CD4-positive, alpha-beta T cell treated with Interleukin-6 at 100 ng/mL for 8 hours (primary cell): ENCODE measurements at regions not wholly inside any gene's neighbourhood (a gene's known extent, or its start where the extent isn't known, plus 50 kb on each side); places are given as distances from the start of the nearest gene placed in this dataset.

ENCODE experiments used
- DNase-seq: peaks from one replicate; pipeline ENCODE4 v3.0.0-alpha.2; 2020; ENCODE audit warnings: mixed read lengths, low spot score

DNA sequence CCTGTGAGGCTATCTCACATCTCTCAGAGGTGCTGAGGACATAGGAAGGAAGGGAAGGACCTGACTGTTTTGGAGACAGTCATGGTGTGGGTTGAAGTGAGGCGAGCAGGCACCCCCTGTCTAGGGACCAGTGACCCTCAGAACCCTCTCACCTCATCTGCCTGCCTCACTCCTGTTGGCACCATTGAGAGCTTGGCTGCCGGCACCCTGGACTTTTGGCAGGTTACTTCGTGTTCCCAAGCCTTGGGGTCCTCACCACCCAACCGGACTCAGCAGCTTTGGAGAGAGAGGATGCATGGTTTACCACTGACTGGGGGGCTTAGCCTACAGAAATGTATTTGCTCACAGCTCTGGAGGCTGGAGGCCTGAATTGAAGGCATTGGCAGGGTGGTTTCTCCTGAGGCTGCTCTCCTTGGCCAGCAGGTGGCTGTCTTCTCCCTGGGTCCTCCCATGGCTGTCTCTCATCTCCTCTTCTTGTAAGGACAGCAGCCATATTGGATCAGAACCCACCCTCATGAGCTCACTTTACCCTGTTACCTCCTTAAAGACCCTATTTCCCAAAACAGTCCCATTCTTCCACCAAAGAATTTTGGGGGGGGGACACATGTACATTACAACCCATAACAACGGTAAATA, 142.0 kb downstream of the TSN start:
- no peak for DNase-seq

DNA sequence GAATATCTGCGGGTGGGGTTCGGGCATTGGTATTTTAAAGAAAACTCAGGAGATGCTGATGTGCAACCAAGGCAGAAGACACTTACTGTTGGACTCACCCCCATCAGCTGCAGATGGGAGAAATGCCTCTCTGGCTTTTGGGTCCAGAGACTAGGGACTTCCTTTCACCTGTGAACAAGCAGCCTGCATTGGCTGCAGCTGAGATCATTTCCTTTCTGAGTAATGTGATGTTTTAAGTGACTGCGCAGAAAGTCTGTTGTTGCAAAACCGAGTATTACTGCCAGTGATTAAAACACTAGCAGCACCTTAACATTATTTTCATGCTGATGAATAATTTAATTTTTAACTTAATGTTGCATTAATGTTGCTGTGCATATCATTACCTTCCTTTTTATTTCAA, 143.0 kb downstream of the TSN start:
- no peak for DNase-seq

DNA sequence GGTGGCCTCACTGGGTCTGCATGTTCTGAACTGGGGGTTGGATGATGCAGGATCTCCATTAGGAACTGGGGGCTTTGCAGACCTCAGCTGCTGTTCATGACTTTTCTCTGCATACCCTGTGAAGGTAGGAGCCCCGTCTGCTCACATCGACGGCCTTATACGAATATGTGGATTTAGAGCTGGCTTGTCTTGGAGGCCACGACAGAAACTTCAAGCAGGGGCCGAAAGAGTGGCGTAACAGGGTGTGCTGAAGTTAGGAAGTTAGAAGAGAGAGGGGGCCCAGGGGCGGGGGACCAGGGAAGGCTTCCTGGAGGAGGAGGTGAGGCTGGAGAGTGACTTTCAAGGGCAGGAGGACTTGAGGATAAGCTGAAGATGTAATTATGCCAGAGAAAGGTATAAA, 144.9 kb downstream of the TSN start:
- DNase-seq = no peak

DNA sequence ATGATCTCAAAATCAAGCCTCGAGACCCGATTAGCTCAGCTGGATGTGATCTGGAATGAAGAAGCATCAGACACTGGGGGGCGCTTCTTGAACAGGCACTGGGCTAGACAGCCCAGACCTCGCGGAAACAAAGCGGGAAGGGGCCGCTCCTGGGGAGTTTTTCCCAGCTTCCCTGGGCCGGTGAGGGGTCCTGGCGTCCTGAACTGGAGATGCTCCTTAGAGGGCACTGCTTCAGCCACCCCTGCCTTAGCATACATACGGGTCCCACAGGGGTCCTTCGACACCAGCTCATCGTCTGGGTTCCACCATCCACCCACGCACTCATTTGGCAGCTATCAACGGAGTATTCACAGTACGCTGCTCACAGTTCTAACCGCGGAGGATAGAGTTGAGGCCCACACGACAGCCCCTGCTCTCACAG, 146.7 kb downstream of the TSN start:
- DNase-seq = no peak

DNA sequence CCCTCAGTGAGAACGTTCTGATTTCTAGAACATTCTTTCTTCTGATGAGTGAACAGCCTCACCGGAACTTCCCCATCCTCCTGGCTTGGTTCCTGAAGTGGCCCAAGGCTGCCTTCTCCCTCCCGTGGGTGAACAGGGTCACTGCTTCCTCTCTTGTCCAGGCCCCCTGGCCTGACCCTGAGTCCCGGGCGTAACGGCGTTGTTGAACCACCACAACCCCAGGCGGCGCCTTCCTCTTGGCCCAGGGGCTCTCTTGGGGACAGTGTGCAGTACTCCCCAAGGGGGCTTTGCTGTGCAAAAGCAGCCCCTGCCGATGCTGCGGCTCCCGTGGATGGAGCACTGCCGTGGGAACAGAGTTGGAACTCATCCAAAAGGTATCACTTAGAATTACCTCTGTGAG, 147.2 kb downstream of the TSN start:
- DNase-seq = no peak

DNA sequence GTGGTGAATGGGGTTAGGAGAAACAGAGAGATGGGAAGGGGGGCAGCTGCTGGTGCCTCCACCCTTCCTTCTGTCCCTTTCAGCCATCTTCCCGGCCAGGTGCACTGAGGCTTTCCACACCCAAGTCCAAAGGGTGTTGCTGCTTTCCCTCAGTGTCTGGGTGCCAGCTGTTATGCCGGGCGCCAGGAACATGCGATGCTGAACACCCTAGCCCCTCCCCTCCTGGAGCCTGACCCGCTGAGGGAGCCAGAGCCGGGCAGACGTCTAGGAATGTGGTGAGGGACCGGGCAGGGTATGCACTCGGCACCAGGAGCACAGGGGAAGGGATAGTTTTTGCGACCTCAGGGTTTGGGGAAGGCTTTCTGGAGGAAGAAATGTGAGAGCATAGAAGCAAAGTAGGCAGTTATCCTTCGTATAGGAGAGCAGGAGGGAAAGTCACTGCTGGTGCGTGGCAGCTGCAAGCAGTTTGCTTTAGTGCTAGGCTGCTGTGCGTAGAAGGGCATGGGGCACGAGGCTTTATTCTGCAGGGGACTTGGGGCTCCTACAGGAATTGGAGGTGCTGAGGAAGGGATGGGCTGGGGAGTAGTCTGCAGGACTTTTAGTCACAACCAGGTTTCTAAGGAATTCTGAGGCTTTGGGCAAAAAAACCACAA, 147.7 kb downstream of the TSN start:
- no peak for DNase-seq

DNA sequence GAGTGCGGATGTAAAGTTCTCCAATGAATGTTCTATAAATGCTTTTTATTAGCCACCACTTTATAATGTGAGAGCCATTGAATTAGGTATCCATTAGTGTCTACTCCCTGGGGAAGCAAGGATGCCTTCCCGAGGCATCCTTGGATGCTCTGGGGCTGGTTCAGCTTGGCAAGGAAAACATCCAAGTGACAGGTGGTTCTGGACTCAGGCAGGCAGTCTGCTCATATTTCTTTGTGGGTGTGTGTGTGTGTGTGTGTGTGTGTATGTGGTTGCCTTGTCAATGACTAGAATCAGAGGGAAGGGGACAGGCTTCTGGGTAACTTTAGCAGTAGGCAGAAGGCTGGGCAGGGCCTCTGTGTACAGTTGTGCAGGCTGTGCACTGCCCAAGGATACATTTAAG, 149.2 kb downstream of the TSN start:
- DNase-seq = no peak

DNA sequence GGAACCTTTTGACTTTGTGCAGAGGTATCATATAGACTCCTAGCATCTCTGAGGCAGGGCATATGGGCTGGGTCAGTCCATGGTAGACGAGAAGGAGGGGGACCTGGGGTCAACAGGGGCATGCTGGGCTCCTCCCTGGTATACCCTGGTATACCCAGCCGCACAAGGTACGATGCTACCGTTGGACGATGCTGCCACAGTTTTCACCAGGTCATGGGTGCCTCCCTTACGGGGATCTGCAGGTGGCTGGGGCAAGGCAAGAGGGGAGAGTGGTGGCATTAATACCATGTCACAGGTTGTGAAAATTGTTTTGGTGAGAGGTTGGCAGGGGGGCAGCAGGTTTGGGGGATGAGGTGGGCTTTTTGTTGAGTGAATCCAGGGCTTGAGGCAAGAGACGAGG, 149.8 kb downstream of the TSN start:
- no peak for DNase-seq

DNA sequence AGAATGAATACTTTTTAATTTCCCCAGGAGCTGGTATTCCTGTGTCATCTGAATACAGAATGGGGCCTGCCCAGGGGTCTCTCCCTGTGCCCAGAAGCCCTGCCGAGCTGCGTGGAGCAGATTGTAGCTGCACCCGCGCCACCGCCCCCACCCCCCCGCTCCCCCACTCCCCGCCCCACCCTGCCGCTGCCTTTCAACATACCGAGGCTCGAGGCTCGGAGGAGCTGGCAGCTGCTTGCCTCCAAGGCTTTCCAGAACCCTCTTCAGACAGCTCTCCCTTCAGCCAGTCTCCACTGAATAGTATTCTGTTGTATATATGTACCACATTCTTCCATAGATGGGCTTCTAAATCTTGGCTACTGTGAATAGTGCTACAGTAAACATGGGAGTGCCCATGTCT, 150.7 kb downstream of the TSN start:
- no peak for DNase-seq

DNA sequence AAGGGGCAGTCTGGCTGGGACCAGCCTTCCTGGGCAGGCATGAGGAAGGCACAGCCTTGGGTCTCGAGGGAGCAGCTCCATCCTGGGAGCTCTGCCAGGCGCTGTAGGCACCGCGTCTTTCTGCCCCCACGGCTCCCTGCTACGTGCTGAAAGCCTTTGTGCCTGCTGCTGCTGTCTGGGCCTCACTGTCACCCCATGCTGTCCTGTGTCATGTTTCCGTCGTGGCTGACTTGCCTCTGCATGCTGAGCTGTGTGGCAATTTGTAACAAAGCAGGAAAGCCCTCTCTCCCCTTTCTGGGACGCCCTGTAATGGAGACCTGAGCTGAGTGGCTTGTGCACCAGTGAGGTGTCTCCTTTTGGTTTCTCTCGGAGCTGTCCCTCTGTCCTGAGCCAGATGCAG, 152.5 kb downstream of the TSN start:
- no peak for DNase-seq

DNA sequence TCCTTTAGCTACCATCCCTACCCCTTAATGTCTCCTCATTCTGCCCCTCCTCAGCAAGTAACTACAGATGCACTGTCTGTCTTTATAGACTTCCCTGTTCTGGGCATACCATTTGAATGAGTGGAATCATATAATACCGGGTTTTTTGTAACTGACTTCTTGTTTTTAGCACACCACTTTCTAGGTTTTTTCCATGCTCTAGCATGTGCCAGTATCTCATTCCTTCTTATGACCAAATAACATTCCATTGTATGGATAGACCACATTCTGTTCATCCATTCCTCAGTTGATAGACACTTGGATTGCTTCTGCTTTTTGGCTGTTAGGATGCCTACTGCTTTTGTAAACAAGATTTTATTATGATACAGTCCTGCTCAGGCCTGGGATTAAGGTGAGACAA, 154.7 kb downstream of the TSN start:
- DNase-seq = no peak

DNA sequence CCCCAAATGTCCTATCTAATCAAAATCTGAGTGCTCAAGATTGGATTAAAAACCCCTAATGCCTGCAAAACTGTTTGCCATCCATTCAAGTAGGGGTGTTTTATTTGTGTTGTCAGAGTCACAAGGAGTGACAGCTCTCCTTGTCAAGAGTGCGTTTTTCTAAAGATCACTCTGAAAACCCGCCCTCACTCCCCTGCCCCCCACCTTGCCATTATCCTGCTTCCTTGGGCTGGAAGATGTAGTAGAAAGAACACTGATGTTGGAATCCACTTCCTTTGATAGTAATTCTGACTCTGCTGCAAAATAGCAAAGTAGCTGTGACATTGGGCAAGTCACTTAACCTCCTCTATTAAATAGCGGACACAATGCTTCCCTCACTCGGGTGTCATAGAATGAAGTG, 155.6 kb downstream of the TSN start:
- no peak for DNase-seq

DNA sequence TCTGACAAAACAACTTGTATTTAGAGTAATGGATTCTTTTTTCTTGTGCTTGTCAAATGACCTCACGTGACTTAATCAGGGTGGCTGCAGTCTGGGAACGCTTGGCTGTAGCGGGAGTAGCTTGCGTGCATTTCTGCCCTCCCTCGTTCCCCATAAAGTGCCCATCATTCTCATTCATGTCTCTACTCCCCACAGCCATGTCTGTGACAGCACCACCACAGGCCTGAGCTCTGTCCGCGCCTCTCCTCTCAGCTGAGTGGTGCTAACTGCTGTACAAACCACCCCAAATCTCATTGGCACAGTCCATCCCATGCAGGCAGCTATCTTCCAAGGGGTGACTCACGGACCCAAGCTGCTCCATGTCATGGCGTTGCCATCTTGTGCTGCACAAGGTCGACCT, 161.7 kb downstream of the TSN start:
- DNase-seq = no peak

DNA sequence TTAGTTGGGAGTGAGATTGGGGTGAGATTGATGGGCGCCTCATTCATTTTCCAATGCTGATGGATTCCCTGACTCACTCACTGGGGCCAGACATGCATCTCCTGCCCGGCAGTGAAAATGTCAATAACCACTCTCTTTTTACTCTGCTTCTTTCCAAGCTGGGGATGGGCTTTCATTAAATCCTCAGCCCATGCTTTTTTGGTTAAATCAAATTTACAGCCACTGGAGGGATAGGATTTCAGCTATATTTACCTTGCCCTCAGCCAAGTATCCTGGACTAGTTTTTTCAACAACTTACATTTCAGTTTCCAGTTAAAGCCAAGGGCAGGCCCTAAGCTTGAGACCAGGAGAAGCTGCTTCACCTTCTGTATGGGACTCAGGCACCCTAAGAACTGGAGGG, 162.8 kb downstream of the TSN start:
- no peak for DNase-seq

DNA sequence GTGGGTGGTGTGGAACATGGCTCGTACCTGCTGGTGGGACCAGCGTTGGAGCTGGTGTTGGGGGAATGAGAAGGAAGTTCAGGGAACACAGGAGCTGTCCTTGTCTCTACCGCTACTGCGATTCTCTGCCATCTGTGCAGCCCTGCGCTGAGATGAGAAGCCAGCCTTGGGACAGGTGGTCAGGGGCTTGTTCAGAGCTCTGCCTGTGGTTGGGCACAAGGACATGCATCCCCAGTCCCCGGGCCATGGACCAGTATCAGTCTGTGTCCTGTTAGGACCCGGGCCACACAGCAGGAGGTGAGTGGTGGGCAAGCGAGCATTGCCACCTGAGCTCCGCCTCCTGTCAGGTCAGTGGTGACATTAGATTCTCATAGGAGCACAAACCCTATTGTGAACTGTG, 164.4 kb downstream of the TSN start:
- DNase-seq = no peak

DNA sequence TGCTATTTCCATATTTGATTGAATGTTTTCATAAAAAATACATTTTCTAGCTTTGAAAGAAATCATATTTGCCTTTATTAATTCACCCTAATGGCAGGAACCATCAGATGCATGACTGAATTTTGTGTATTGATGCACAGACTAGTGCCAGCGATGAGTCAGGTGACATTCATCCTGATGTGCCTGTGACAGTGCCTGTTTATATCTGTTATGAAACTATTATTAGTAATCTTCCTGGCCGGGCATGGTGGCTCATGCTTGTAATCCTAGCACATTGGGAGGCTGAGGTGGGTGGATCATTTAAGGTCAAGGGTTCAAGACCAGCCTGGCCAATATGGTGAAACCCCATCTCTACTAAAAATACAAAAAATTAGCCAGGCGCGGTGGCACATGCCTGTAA, 170.0 kb downstream of the TSN start:
- DNase-seq = no peak

DNA sequence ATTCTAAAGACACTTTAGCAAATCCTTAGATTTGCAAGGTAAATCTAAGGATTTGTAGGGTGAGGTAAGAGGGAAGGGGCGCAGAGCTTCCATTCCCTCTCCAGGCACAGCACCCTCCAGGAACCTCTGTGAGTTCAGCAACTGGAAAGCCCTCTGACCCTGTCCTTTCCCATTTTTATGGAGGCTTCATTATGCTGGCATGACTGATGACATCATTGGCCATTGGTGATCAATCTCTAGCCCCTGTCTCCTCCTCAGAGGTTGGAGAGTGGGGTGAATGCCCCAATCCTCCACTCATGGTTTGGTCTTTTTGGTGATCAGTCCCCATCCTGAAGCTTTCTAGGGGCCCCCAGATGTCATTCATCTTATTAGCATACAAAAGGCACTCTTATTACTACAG, 187.8 kb downstream of the TSN start:
- DNase-seq = no peak

DNA sequence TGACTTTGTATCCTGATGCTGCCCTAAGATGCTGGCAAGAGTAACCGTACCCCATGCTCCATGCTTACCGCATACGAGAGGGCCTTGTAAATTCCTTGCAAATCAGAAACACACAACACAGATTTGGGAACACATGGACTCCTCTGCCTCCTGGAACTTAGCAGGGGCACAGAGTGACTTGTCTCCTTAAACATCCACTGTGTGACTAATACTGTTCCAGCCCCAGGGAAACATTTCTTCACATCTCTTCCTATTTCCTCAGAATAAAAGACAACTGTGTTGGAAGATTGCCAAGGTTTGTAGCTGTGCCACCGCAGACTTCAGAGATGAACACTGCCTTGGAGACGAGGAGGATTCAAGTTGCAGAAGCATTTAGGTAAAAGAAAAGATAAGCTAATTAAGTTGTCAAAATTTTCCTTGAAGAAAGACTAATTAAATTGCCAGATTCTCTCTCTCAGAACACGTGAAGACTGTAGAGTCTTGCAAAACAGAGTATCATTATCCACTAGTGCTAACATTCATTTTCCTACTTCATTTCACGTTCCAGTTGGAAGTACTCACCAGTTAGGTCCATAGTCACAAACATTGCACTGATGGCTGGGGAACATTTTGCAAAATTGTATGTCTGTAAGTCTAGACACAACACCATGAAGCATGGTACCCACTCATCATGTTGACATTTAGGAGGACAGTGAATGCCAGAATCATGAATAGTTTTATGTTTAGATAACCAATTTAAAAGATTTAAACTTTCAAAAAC, 188.8 kb downstream of the TSN start:
- DNase-seq = no peak

DNA sequence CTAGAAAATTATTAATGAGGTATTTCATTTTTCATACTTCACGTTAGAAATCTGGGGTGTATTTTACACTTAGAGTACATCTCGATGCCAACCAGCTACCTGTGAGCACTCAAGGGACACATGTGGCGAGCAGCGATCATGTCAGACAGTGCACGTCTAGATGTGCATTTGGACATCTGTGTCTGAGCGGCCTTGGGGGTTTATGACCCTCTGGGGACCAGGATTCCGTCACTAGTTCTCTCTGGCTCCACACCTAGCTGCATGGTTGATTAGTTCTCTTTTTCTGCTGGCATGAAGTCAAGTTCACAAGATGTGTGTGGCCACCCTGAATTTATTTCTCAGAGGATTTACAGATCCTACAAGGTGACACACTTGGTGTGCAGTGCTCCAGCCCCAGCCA, 192.2 kb downstream of the TSN start:
- DNase-seq = no peak

DNA sequence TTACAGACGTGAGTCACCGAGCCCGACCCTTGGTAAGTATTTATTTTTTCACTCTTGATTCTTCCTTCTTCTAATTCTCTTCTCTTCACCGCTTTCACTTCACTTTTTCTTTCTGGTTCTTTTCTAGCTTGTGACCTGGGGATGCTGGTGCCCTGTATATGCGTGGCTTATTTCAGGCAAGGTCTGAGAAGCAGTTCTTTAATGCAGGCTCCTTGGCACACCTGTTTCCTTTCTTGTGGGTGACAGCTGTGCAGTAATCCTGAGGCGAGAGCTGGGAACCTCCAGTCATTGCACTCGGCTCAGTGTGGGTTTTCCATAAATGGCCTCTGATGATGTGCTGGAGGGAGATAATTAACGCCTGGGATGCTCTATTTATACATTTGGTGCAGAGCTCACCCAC, 193.8 kb downstream of the TSN start:
- DNase-seq = no peak

DNA sequence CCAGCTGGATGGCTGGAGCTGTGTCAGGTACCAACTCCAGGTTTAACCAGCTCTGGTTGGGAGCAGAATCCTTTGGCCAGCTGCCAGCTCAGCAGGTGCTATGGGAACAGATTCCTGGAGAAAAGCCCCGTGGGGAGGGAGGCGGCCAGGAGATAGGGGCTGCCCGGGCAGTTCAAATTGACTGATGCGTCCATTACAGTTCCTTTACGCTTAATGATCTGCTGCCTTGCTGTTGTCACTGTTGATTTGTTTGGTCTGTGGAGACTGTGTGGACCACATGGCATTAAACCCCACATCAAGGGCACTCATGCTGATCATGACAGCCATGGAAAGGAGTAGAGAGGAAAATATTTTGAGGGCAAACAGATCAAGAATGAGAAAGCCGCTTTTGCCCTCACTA, 200.0 kb downstream of the TSN start:
- no peak for DNase-seq

DNA sequence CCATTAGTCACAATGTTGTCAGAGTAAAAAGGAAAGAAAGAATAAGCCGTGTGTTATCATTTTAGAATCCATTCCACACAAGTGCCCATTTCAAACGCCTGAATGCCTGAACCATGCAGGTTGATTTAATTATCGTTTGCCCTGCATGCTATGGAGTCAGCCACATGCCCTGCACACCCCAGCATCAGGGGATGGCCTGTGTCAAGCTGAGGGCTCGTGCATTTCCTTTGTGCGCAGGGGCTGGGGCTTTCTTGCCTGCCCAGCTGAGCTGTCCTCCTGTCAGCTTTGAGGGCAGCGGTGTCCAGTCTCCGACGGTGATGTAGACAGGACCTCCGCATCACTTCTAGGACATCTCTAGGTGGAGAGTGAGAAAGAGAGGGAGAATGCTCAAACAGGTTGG, 200.4 kb downstream of the TSN start:
- DNase-seq = no peak

DNA sequence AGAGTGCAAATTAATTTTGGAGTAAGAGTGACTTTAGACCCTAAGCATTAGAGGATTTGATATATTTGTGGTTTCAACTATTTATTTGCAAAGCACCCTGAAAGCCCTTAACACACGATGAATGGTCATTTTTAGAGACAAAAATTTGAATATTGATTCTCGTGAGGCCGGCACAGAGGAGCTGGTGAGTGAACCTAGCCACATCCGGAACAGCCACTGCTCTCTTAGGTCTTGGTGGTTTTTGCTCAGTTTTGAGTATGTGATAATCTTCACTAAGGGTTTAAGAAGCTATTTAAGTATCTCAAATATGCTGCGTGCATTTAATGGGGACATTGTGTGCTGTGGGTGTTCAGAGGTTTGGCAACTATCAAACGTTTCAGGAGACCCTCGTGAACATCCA, 204.8 kb downstream of the TSN start:
- DNase-seq = no peak

DNA sequence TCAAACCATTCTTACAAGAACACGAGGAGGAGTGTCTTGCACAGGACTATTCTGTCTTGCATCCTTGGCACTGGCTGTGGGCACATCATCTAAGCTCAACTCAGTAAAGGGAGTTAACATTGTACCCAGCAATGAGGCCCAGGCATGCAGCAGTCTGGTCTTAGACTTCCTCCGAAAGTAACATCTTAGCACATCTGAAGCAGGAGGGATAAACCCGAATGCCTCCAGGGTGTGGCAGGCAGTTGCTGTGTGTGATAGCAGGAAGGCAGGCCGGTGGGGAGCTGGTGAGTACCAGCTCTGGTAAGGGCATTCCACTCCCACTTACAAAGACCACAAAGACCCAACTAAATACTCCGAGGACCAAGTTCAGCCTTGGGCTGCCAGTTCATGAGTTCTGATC, 206.3 kb downstream of the TSN start:
- DNase-seq = no peak
